Tibial nerve (tissue), 4 donors: ENCODE measurements at regions not wholly inside any gene's neighbourhood (a gene's known extent, or its start where the extent isn't known, plus 50 kb on each side); places are given as distances from the start of the nearest gene placed in this dataset.

Source experiments
- DNase-seq, 2 donors: peaks; one replicate each; pipeline ENCODE4 v3.0.0-alpha.2; 2019; ENCODE audit warnings: low spot score in 2 of 2
- H3K27ac ChIP-seq, 4 donors: fragments of 200-600 bp; sonication (generic) in 3 of 4; one replicate each; pipeline ENCODE4 v1.5.1; 2017 to 2019; ENCODE audit warnings: mild to moderate bottlenecking in 1 of 4
- H3K27me3 ChIP-seq, 2 donors: fragments of 200-600 bp; sonication (generic) in 1 of 2; one replicate each; pipeline versions ENCODE4 v1.5.1 to v1.6.0; 2017 to 2019
- H3K36me3 ChIP-seq, 3 donors: fragments of 200-600 bp; sonication (generic); one replicate each; pipeline ENCODE4 v1.5.1; 2018 to 2019
- H3K4me1 ChIP-seq, 4 donors: fragments of 200-600 bp; sonication (generic) in 3 of 4; one replicate each; pipeline ENCODE4 v1.5.1; 2017 to 2019
- H3K4me3 ChIP-seq, 4 donors: fragments of 200-600 bp; sonication (generic) in 3 of 4; one replicate each; pipeline ENCODE4 v1.5.1; 2017 to 2019; ENCODE audit warnings: mild to moderate bottlenecking in 1 of 4, moderate library complexity in 1 of 4
- H3K9me3 ChIP-seq, 4 donors: fragments of 200-600 bp; sonication (generic) in 3 of 4; one replicate each; pipeline ENCODE4 v1.5.1; 2017 to 2019
- EP300 ChIP-seq, 2 donors: sonication (generic); formaldehyde crosslinking; IDR thresholded peaks; one replicate each; pipeline ENCODE4 v1.6.1; 2017; ENCODE audit warnings: antibody characterized with exemption in 2 of 2, mild to moderate bottlenecking in 1 of 2
- POLR2A ChIP-seq, 2 donors: fragments of 450-650 bp; IDR thresholded peaks; one replicate each; pipeline ENCODE4 v1.6.1; 2017; ENCODE audit warnings: antibody characterized with exemption in 2 of 2, mild to moderate bottlenecking in 2 of 2, moderate library complexity in 2 of 2
- WGBS, 2 donors: methylation state at CpG; one replicate each; pipeline ENCODE4 v1.1.5; 2018; 5-methylcytosine and 5-hydroxymethylcytosine counted together
- TF ChIP-seq, protein P1 (sequence below), 5 experiments: fragments of 200-600 bp in 3 of 5; fragments of 450-650 bp in 2 of 5; sonication (generic) in 3 of 5; IDR thresholded peaks; one replicate each; pipeline ENCODE4 v1.5.1; 2016 to 2019; ENCODE audit warnings: antibody characterized with exemption in 5 of 5, mild to moderate bottlenecking in 3 of 5, moderate library complexity in 2 of 5

- DNase-seq, result no peak
- 89 to 93% methylated on average over 1 of the region's 1 CpG for WGBS, 2 donors
- no peak overlapping the region for H3K27ac ChIP-seq
- H3K36me3 ChIP-seq, result no peaks in the 10 kb centered on the region
- H3K9me3 ChIP-seq, result no peaks in the 10 kb centered on the region
- no peak overlapping the region for H3K4me3 ChIP-seq
- TF ChIP-seq EP300 (IDR thresholded peaks at IDR 0.05) (no peak), POLR2A (IDR thresholded peaks at IDR 0.05) (no peak)
- TF ChIP-seq, protein P1, sequence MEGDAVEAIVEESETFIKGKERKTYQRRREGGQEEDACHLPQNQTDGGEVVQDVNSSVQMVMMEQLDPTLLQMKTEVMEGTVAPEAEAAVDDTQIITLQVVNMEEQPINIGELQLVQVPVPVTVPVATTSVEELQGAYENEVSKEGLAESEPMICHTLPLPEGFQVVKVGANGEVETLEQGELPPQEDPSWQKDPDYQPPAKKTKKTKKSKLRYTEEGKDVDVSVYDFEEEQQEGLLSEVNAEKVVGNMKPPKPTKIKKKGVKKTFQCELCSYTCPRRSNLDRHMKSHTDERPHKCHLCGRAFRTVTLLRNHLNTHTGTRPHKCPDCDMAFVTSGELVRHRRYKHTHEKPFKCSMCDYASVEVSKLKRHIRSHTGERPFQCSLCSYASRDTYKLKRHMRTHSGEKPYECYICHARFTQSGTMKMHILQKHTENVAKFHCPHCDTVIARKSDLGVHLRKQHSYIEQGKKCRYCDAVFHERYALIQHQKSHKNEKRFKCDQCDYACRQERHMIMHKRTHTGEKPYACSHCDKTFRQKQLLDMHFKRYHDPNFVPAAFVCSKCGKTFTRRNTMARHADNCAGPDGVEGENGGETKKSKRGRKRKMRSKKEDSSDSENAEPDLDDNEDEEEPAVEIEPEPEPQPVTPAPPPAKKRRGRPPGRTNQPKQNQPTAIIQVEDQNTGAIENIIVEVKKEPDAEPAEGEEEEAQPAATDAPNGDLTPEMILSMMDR (IDR thresholded peaks at IDR 0.05), result no peak
- H3K27me3 ChIP-seq, result no peaks in the 10 kb centered on the region
- H3K4me1 ChIP-seq, result no peaks in the 10 kb centered on the region
These were observed 497.8 kb upstream of the ADAMTS5 start for GRCh38 chr21:27464648-27465047.

- 48 to 57% methylated on average over 2 of the region's 2 CpGs for WGBS, 2 donors
These were observed 495.8 kb upstream of the ADAMTS5 start for GRCh38 chr21:27462726-27463125.

GRCh38 chr21:27454234-27454633 is 487.3 kb upstream of the ADAMTS5 start:
- Histone ChIP-seq H3K36me3 (no peaks in the 10 kb centered on the region), H3K27ac (no peak overlapping the region), H3K4me1 (no peaks in the 10 kb centered on the region), H3K9me3 (no peaks in the 10 kb centered on the region), H3K27me3 (no peaks in the 10 kb centered on the region), H3K4me3 (no peak overlapping the region)
- WGBS, 2 donors, result 91 to 96% methylated on average over 2 of the region's 2 CpGs
- no peak for DNase-seq
- TF ChIP-seq, protein P1 (IDR thresholded peaks at IDR 0.05), result no peak
- TF ChIP-seq POLR2A (IDR thresholded peaks at IDR 0.05), result no peak

More at GRCh38 chr21:27462726-27463125, 495.8 kb upstream of the ADAMTS5 start:
- Histone ChIP-seq H3K4me3 (no peak overlapping the region), H3K36me3 (no peaks in the 10 kb centered on the region), H3K27me3 (no peaks in the 10 kb centered on the region), H3K4me1 (no peaks in the 10 kb centered on the region), H3K27ac (no peak overlapping the region), H3K9me3 (no peaks in the 10 kb centered on the region)
- TF ChIP-seq POLR2A (IDR thresholded peaks at IDR 0.05) (no peak), EP300 (IDR thresholded peaks at IDR 0.05) (no peak)
- TF ChIP-seq, protein P1 (IDR thresholded peaks at IDR 0.05), result no peak
- no peak for DNase-seq

- WGBS, 2 donors, result 88 to 93% methylated on average over 3 of the region's 3 CpGs
These were observed 484.2 kb upstream of the ADAMTS5 start for GRCh38 chr21:27451116-27451515.

DNA sequence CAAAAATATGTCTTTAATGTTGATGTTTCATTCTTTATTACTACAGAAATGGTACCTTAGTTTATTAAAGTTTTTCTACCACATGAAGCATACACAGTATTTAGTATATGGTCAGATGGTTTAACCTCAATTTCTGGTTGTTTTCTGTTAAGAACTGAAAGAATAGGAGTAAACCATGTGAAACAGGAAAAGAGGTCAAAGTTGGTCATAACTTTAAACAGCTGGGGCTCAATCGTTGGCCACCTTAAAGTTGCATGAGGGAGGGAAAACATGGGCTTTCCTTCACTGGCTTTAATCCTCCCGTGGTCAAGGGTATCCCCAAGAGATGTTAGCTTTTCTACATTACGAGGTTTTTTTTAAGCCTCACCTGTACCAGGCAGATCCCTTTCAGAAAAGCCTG is 483.3 kb upstream of the ADAMTS5 start:
- TF ChIP-seq, protein P1 (IDR thresholded peaks at IDR 0.05), result no peak
- TF ChIP-seq EP300 (IDR thresholded peaks at IDR 0.05) (no peak), POLR2A (IDR thresholded peaks at IDR 0.05) (no peak)
- DNase-seq, result no peak
- no peak overlapping the region for H3K27ac ChIP-seq
- H3K4me3 ChIP-seq, result no peak overlapping the region
- H3K9me3 ChIP-seq, result no peaks in the 10 kb centered on the region
- H3K4me1 ChIP-seq, result no peaks in the 10 kb centered on the region
- 29 to 56% methylated on average over 3 of the region's 3 CpGs for WGBS, 2 donors
- H3K36me3 ChIP-seq, result no peaks in the 10 kb centered on the region
- H3K27me3 ChIP-seq, result no peaks in the 10 kb centered on the region

More at GRCh38 chr21:27451116-27451515, 484.2 kb upstream of the ADAMTS5 start:
- no peak overlapping the region for H3K4me3 ChIP-seq
- TF ChIP-seq EP300 (IDR thresholded peaks at IDR 0.05) (no peak), POLR2A (IDR thresholded peaks at IDR 0.05) (no peak)
- TF ChIP-seq, protein P1 (IDR thresholded peaks at IDR 0.05), result no peak
- no peaks in the 10 kb centered on the region for H3K9me3 ChIP-seq
- no peaks in the 10 kb centered on the region for H3K36me3 ChIP-seq
- no peak for DNase-seq
- no peaks in the 10 kb centered on the region for H3K27me3 ChIP-seq
- no peak overlapping the region for H3K27ac ChIP-seq
- no peaks in the 10 kb centered on the region for H3K4me1 ChIP-seq
